GM23338 (cell line): ENCODE measurements at regions not wholly inside any gene's neighbourhood (a gene's known extent, or its start where the extent isn't known, plus 50 kb on each side); places are given as distances from the start of the nearest gene placed in this dataset.

Source experiments
- ATAC-seq: fragments of 200-7000 bp; cut with Tn5 transposase; 3 replicates; pipeline ENCODE4 v1.9.1; 2020
- DNase-seq: peaks from one replicate; pipeline ENCODE4 v3.0.0-alpha.2; 2015; ENCODE audit warnings: low spot score
- H2AFZ ChIP-seq: fragments of 200-600 bp; sonication (generic); 2 replicates; pipeline ENCODE4 v1.8.0; 2016; ENCODE audit warnings: antibody characterized with exemption, mild to moderate bottlenecking, moderate library complexity
- H3F3A ChIP-seq: fragments of 200-600 bp; sonication (generic); replicated peaks from 2 replicates; pipeline ENCODE4 v1.8.0; 2017; ENCODE audit warnings: antibody characterized with exemption, mixed run types, low read depth
- H3K27ac ChIP-seq: fragments of 200-600 bp; sonication (generic); 2 replicates; pipeline ENCODE4 v1.6.1; 2016; ENCODE audit warnings: low read depth
- H3K27me3 ChIP-seq: fragments of 200-600 bp; sonication (generic); 2 replicates; pipeline ENCODE4 v1.8.0; 2016; ENCODE audit warnings: mild to moderate bottlenecking, mixed run types, moderate library complexity; ENCODE audit not compliant: insufficient read depth
- H3K36me3 ChIP-seq: fragments of 200-600 bp; sonication (generic); 2 replicates; pipeline ENCODE4 v1.8.0; 2016; ENCODE audit warnings: mild to moderate bottlenecking; ENCODE audit not compliant: insufficient read depth
- H3K4me1 ChIP-seq: fragments of 200-600 bp; sonication (generic); 2 replicates; pipeline ENCODE4 v1.8.0; 2016; ENCODE audit warnings: mild to moderate bottlenecking, moderate library complexity; ENCODE audit not compliant: insufficient read depth
- H3K4me2 ChIP-seq: fragments of 200-600 bp; sonication (generic); 2 replicates; pipeline ENCODE4 v1.7.1; 2017; ENCODE audit warnings: mixed run types
- H3K4me3 ChIP-seq: fragments of 200-600 bp; sonication (generic); 2 replicates; pipeline ENCODE4 v1.6.1; 2016; ENCODE audit warnings: mixed run types
- H3K79me2 ChIP-seq: fragments of 200-600 bp; sonication (generic); replicated peaks from 2 replicates; pipeline ENCODE4 v1.8.0; 2017; ENCODE audit warnings: mild to moderate bottlenecking; ENCODE audit not compliant: insufficient read depth
- H3K9me2 ChIP-seq: fragments of 200-600 bp; sonication (generic); 2 replicates; pipeline ENCODE4 v1.8.0; 2017; ENCODE audit not compliant: insufficient read depth
- H4K20me1 ChIP-seq: fragments of 200-600 bp; sonication (generic); replicated peaks from 2 replicates; pipeline ENCODE4 v1.8.0; 2017; ENCODE audit warnings: mild to moderate bottlenecking; ENCODE audit not compliant: insufficient read depth
- H3K27ac Mint-ChIP-seq: 2 replicates; pipeline ENCODE4 v1.8.0; 2020; ENCODE audit warnings: inconsistent platforms, mild to moderate bottlenecking, moderate library complexity, mixed read lengths
- H3K27me3 Mint-ChIP-seq: 3 replicates; pipeline ENCODE4 v1.8.0; 2022; ENCODE audit warnings: low read depth, mild to moderate bottlenecking, moderate library complexity, mixed read lengths, inconsistent platforms; ENCODE audit not compliant: insufficient read depth, poor library complexity
- H3K36me3 Mint-ChIP-seq: 3 replicates; pipeline ENCODE4 v1.8.0; 2021; ENCODE audit warnings: low read depth, mild to moderate bottlenecking, inconsistent platforms, moderate library complexity, mixed read lengths
- H3K4me1 Mint-ChIP-seq: 3 replicates; pipeline ENCODE4 v1.8.0; 2020; ENCODE audit warnings: mild to moderate bottlenecking, inconsistent platforms, mixed read lengths
- H3K4me3 Mint-ChIP-seq: 3 replicates; pipeline ENCODE4 v1.8.0; 2021; ENCODE audit warnings: moderate library complexity, mild to moderate bottlenecking, inconsistent platforms, mixed read lengths
- H3K9me3 Mint-ChIP-seq: 3 replicates; pipeline ENCODE4 v1.8.0; 2020; ENCODE audit warnings: moderate library complexity, mild to moderate bottlenecking, inconsistent platforms, mixed read lengths
- CREB1 ChIP-seq: fragments of 250-450 bp; sonication (Bioruptor Pico); IDR thresholded peaks from 2 replicates; pipeline ENCODE4 v1.5.0; 2020; ENCODE audit warnings: low read depth, mild to moderate bottlenecking, moderate library complexity
- CTCF ChIP-seq, 2 experiments: fragments of 200-600 bp in 1 of 2; sonication (generic) in 1 of 2; conservative IDR thresholded peaks; 2 replicates each; pipeline versions ENCODE4 v1.5.1 to v1.6.1; 2016 to 2017; ENCODE audit warnings: antibody characterized with exemption in 2 of 2, low read depth in 2 of 2, mild to moderate bottlenecking in 2 of 2, moderate library complexity in 1 of 2
- ETS1 ChIP-seq: IDR thresholded peaks from 2 replicates; pipeline ENCODE4 v1.6.1; 2016; ENCODE audit warnings: antibody characterized with exemption
- EZH2 ChIP-seq: fragments of 200-600 bp; sonication (generic); IDR thresholded peaks from one replicate; pipeline ENCODE4 v1.8.0; 2017; ENCODE audit warnings: antibody characterized with exemption, mild to moderate bottlenecking, low read depth; ENCODE audit not compliant: unreplicated experiment
- EZH2phosphoT487 ChIP-seq: fragments of 200-600 bp; sonication (generic); IDR thresholded peaks from one replicate; pipeline ENCODE4 v1.8.1; 2018; ENCODE audit warnings: antibody characterized with exemption; ENCODE audit not compliant: unreplicated experiment
- POLR2AphosphoS5 ChIP-seq: IDR thresholded peaks from 2 replicates; pipeline ENCODE4 v1.6.1; 2016; ENCODE audit warnings: antibody characterized with exemption, low read depth
- STAT1 ChIP-seq: IDR thresholded peaks from one replicate; pipeline ENCODE4 v1.6.1; 2016; ENCODE audit warnings: antibody characterized with exemption; ENCODE audit not compliant: unreplicated experiment
- ZNF114 ChIP-seq: fragments of 250-450 bp; sonication (Bioruptor Pico); IDR thresholded peaks from 2 replicates; pipeline ENCODE4 v1.5.0; 2020; ENCODE audit warnings: mild to moderate bottlenecking, moderate library complexity
- ZNF331 ChIP-seq: fragments of 250-450 bp; sonication (Bioruptor Pico); IDR thresholded peaks from 2 replicates; pipeline ENCODE4 v1.5.0; 2020; ENCODE audit warnings: low read depth, mild to moderate bottlenecking, moderate library complexity
- TF ChIP-seq, protein P1 (sequence below): fragments of 250-450 bp; sonication (Bioruptor Pico); IDR thresholded peaks from 2 replicates; pipeline ENCODE4 v1.5.0; 2020; ENCODE audit warnings: mild to moderate bottlenecking, moderate library complexity

DNA sequence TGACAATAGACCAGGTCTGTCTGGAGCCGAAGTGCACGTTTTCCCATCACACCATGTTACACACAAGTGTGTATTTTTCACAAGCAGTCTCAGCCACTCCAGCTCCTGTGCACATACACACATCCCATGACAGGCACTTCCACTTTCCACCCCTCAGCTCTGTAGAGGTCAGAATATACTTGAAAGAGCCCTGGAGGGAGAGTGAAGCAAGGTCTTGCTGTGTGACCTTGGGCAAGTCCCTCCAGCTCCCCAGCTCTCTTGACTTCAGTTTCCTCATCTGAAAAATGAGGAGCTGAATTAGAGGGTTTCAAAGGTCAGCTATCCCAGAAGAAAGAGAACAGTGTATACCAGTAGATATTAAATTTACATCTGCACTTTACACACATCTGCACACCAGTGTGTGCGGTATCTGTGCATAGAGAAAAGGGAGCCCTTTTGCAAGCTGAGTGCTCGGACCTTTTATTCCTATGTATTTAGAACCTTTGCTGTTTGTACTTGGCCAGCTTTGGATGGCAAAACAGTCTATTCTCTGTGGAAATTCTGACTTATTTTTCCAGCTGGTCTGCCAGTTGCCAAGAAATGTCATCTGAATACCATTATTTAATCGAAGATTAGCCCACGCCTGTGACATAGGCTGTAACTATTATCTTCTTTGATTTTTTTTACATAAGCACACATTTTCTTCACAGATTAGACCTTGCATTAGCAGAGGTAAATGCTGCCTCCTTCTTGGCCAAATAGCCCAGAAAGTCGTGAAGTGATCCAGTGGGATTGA, 528.0 kb downstream of the BNC2 start:
- Mint-ChIP-seq H3K27me3 (peaks cover 5% of the 10 kb centered on the region), H3K27ac (no peak overlapping the region), H3K9me3 (no peaks in the 10 kb centered on the region), H3K36me3 (no peaks in the 10 kb centered on the region), H3K4me3 (no peak overlapping the region), H3K4me1 (peaks cover 8% of the 10 kb centered on the region; the same call in 2 of the 3 replicates)
- H2AFZ ChIP-seq, result no peak overlapping the region
- H3K27ac ChIP-seq, result no peak overlapping the region
- H3K4me1 ChIP-seq, result no peaks in the 10 kb centered on the region
- H3K9me2 ChIP-seq, result 0 out of 2 replicates have a peak, but pooled peaks cover 14% of the 10 kb centered on the region
- H3F3A ChIP-seq, result no peaks in the 10 kb centered on the region
- H3K36me3 ChIP-seq, result no peaks in the 10 kb centered on the region
- H4K20me1 ChIP-seq, result no peaks in the 10 kb centered on the region
- ATAC-seq (no peak), DNase-seq (no peak)
- H3K27me3 ChIP-seq, result no peaks in the 10 kb centered on the region
- no peak overlapping the region for H3K4me2 ChIP-seq
- no peaks in the 10 kb centered on the region for H3K79me2 ChIP-seq
- TF ChIP-seq POLR2AphosphoS5, result no peak
- TF ChIP-seq EZH2, result no peak
- TF ChIP-seq EZH2phosphoT487, result no peak
- no peak overlapping the region for H3K4me3 ChIP-seq

GRCh38 chr9:16343249-16344237, 526.9 kb downstream of the BNC2 start:
- no peak overlapping the region for H3K27ac Mint-ChIP-seq
- no peaks in the 10 kb centered on the region for H3K36me3 Mint-ChIP-seq
- ATAC-seq (no peak), DNase-seq (no peak)
- no peaks in the 10 kb centered on the region for H3K9me3 Mint-ChIP-seq
- Histone ChIP-seq H4K20me1 (no peaks in the 10 kb centered on the region), H3K4me3 (no peak overlapping the region), H3K4me2 (no peak overlapping the region), H3K79me2 (no peaks in the 10 kb centered on the region), H3K27ac (no peak overlapping the region), H3K4me1 (no peaks in the 10 kb centered on the region), H3F3A (no peaks in the 10 kb centered on the region), H3K36me3 (no peaks in the 10 kb centered on the region), H3K27me3 (no peaks in the 10 kb centered on the region), H2AFZ (no peak overlapping the region), H3K9me2 (0 out of 2 replicates have a peak, but pooled peaks cover 16% of the 10 kb centered on the region)
- peaks cover 5% of the 10 kb centered on the region for H3K27me3 Mint-ChIP-seq
- peaks cover 8% of the 10 kb centered on the region; the same call in 2 of the 3 replicates for H3K4me1 Mint-ChIP-seq
- H3K4me3 Mint-ChIP-seq, result no peak overlapping the region
- no peak for TF ChIP-seq EZH2phosphoT487
- TF ChIP-seq ZNF114 (CRISPR knock-in tag), result no peak
- TF ChIP-seq CREB1, result no peak
- TF ChIP-seq POLR2AphosphoS5, result no peak
- TF ChIP-seq ZNF331 (CRISPR knock-in tag), result no peak
- TF ChIP-seq, protein P1, sequence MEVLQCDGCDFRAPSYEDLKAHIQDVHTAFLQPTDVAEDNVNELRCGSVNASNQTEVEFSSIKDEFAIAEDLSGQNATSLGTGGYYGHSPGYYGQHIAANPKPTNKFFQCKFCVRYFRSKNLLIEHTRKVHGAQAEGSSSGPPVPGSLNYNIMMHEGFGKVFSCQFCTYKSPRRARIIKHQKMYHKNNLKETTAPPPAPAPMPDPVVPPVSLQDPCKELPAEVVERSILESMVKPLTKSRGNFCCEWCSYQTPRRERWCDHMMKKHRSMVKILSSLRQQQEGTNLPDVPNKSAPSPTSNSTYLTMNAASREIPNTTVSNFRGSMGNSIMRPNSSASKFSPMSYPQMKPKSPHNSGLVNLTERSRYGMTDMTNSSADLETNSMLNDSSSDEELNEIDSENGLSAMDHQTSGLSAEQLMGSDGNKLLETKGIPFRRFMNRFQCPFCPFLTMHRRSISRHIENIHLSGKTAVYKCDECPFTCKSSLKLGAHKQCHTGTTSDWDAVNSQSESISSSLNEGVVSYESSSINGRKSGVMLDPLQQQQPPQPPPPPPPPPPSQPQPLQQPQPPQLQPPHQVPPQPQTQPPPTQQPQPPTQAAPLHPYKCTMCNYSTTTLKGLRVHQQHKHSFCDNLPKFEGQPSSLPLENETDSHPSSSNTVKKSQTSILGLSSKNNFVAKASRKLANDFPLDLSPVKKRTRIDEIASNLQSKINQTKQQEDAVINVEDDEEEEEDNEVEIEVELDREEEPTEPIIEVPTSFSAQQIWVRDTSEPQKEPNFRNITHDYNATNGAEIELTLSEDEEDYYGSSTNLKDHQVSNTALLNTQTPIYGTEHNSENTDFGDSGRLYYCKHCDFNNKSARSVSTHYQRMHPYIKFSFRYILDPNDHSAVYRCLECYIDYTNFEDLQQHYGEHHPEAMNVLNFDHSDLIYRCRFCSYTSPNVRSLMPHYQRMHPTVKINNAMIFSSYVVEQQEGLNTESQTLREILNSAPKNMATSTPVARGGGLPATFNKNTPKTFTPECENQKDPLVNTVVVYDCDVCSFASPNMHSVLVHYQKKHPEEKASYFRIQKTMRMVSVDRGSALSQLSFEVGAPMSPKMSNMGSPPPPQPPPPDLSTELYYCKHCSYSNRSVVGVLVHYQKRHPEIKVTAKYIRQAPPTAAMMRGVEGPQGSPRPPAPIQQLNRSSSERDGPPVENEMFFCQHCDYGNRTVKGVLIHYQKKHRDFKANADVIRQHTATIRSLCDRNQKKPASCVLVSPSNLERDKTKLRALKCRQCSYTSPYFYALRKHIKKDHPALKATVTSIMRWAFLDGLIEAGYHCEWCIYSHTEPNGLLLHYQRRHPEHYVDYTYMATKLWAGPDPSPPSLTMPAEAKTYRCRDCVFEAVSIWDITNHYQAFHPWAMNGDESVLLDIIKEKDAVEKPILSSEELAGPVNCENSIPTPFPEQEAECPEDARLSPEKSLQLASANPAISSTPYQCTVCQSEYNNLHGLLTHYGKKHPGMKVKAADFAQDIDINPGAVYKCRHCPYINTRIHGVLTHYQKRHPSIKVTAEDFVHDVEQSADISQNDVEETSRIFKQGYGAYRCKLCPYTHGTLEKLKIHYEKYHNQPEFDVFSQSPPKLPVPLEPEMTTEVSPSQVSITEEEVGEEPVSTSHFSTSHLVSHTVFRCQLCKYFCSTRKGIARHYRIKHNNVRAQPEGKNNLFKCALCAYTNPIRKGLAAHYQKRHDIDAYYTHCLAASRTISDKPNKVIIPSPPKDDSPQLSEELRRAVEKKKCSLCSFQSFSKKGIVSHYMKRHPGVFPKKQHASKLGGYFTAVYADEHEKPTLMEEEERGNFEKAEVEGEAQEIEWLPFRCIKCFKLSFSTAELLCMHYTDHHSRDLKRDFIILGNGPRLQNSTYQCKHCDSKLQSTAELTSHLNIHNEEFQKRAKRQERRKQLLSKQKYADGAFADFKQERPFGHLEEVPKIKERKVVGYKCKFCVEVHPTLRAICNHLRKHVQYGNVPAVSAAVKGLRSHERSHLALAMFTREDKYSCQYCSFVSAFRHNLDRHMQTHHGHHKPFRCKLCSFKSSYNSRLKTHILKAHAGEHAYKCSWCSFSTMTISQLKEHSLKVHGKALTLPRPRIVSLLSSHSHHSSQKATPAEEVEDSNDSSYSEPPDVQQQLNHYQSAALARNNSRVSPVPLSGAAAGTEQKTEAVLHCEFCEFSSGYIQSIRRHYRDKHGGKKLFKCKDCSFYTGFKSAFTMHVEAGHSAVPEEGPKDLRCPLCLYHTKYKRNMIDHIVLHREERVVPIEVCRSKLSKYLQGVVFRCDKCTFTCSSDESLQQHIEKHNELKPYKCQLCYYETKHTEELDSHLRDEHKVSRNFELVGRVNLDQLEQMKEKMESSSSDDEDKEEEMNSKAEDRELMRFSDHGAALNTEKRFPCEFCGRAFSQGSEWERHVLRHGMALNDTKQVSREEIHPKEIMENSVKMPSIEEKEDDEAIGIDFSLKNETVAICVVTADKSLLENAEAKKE (CRISPR knock-in tag), result no peak
- no peak for TF ChIP-seq EZH2
- no peak for TF ChIP-seq STAT1
- TF ChIP-seq ETS1, result no peak
- TF ChIP-seq CTCF (conservative IDR thresholded peaks at IDR 0.05; ENCODE audit: low read depth in 2 of 2), result no peak
